H7 (cell line): ENCODE measurements at regions not wholly inside any gene's neighbourhood (a gene's known extent, or its start where the extent isn't known, plus 50 kb on each side); places are given as distances from the start of the nearest gene placed in this dataset.

Source experiments
- DNase-seq: peaks from one replicate; pipeline ENCODE4 v3.0.0; 2012
- H3K27me3 ChIP-seq: 2 replicates; pipeline ENCODE4 v1.6.0; 2011; ENCODE audit warnings: mild to moderate bottlenecking, low read length; ENCODE audit not compliant: control insufficient read depth, insufficient read depth
- H3K36me3 ChIP-seq: replicated peaks from 2 replicates; pipeline ENCODE4 v1.5.1; 2011; ENCODE audit warnings: low read length; ENCODE audit not compliant: control insufficient read depth, insufficient read depth
- H3K4me3 ChIP-seq: 2 replicates; pipeline ENCODE4 v1.5.1; 2011; ENCODE audit warnings: low read depth, mild to moderate bottlenecking, control low read depth, low read length, moderate library complexity; ENCODE audit not compliant: insufficient read depth

DNA sequence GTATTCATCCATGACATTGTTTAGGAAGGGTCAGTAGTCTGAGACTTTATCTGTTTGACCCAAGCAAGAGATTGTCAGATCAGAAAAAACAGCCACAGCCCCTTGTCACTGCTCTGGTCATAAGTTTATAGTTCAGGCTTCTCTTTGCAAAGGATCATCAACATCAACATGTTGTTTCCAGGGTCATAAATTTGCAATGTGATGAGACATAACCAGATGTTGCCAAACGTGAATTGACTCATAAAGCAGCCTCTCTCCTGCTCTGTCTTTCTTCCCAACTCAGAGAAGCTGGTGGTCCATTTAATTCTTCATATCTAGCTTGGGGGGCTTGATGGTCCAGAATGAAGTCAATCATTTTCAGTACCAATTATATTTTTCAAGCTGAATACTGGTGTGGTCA, 507.2 kb upstream of the PBX1 start:
- Histone ChIP-seq H3K36me3 (no peaks in the 10 kb centered on the region), H3K27me3 (no peaks in the 10 kb centered on the region), H3K4me3 (no peak overlapping the region)
- DNase-seq: no peak

DNA sequence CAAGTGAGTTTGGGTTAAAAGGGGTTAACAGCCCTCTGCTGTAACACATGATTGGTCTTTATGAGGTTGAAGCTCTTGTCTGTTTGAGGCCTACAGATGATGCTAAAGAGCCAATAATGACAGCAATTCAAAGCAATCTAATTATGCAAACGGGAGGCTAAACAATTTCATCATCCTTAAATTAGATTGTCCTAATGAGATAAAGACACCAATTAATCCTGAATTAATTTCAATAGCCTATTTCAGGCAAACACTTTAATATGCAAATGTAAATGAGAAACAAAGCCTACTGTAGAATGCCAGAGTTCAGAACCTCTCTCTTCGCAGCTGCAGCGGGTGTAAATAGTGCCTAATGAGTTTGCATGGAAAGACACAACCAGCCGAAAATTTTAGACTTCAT, 504.7 kb upstream of the PBX1 start:
- no peaks in the 10 kb centered on the region for H3K27me3 ChIP-seq
- H3K4me3 ChIP-seq: no peak overlapping the region
- no peak for DNase-seq
- H3K36me3 ChIP-seq: no peaks in the 10 kb centered on the region

DNA sequence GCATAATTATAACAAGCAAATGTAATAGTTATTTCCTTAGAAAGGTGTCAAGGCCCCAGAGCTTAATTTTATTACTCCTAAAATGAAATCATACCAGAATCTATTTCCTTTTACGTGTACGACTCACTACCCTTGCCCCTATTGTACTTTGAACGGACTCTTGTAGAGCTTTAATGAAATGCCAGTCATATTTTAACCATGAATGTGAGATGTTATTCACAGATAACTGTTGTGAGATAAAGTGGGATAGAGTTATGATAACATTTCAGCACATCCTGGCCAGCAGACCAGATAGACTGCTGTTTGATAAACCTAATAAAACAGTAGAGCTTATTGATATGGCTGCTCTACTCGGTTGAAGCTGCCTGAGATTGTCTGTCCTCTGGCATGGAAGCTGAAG, 500.8 kb upstream of the PBX1 start:
- no peaks in the 10 kb centered on the region for H3K36me3 ChIP-seq
- DNase-seq: no peak
- no peaks in the 10 kb centered on the region for H3K27me3 ChIP-seq
- H3K4me3 ChIP-seq: no peak overlapping the region

DNA sequence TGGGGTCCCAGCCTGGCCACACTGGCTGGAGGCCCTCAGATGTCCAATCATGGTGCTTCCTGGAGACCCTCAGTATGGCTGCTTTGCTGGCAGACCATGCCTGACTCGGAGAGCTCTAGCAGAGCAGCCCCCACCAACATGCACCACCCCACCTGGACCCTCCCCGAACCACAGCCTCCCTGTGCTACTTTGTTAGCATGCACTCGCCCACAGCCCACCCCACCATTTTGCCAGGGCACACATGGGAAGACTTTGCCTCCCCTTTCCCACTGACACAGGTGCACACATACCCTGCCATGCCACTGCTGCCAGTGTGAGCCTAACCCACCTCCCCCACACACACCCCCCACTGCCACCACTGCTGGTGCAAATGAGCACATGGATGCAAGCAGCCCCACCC, 497.5 kb upstream of the PBX1 start:
- Histone ChIP-seq H3K27me3 (no peaks in the 10 kb centered on the region), H3K36me3 (no peaks in the 10 kb centered on the region), H3K4me3 (no peak overlapping the region)
- no peak for DNase-seq

DNA sequence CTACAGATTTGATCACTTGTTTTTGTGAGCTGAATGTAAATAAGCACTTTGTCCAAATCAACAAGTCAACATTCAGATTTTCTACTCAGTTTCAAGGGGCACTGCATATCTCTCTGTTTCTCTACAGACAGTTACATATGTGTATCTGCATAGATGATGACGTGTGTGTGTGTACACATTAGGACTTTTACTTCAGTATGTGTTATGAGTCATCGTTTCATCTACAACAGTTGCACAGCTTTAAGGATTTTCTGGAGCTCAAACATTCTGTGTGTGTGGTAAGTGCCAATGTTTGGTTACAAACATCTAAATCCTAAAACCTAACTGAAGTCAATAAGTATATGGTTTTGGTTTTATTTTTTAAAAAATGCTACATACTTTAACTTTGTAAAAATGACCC, 494.5 kb upstream of the PBX1 start:
- Histone ChIP-seq H3K36me3 (no peaks in the 10 kb centered on the region), H3K27me3 (no peaks in the 10 kb centered on the region), H3K4me3 (no peak overlapping the region)
- DNase-seq: no peak

DNA sequence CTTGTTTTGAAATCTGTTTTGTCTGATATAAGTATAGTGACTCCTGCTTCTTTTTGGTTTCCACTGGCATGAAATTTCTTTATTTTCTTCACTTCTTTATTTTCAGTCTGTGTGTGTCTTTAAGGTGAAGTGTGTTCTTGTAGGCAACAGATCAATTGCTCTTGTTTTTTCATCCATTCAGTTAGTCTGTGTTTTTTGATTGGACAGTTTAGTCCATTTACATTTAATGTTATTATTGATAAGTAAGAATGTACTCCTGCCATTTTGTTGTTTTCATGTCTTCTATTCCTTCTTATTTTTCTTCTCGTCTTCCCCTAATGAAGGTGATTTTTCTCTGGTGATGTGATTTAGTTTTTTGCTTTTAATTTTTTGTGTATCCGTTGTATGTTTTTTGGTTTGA, 487.7 kb upstream of the PBX1 start:
- Histone ChIP-seq H3K4me3 (no peak overlapping the region), H3K27me3 (no peaks in the 10 kb centered on the region), H3K36me3 (no peaks in the 10 kb centered on the region)
- DNase-seq: no peak

DNA sequence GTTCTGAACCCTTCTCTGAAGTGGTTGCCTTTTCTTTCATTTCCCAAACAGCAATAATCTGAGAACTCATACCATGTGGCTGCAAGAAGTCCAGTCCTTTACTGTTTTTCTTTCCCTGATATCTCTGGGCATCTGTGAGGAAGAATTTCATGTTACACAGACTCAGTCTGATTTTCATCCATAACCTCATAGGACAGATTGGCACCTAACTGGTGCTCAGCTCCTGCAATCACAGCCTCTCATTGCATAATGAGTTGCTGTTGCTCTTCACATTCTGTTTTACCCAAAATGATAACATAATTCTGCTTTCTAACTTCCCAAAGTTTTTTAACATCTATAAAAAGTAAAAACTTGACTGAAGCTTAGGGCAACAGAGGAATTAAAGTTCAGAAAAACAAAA, 472.2 kb upstream of the PBX1 start:
- no peaks in the 10 kb centered on the region for H3K36me3 ChIP-seq
- no peaks in the 10 kb centered on the region for H3K27me3 ChIP-seq
- no peak overlapping the region for H3K4me3 ChIP-seq
- no peak for DNase-seq

DNA sequence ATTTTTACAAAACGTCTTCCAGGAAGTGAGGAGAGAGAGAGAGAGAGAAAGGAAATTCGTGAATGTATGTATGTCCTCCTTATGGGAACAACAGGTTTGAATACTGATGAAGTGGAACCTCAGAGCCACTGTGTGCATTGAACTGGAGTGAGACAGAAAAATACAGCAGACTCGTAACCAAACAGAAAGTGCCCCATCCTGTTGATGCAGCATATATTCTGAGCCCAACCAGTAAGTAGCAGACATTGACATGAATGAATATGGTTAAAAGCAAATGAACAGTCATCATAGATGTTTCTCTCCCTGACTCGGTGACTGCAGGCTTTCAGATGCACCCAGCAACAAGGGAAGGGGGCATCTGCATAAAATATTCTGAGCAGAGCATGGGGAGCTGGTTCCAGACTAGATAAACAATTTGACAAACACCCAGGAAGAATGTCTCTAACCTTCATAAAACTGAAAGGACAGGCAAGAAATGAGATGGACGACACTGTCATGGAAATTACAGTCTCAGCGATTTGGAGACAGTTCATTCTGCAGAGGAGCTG, 471.0 kb upstream of the PBX1 start:
- no peaks in the 10 kb centered on the region for H3K36me3 ChIP-seq
- no peaks in the 10 kb centered on the region for H3K27me3 ChIP-seq
- no peak overlapping the region for H3K4me3 ChIP-seq
- no peak for DNase-seq

DNA sequence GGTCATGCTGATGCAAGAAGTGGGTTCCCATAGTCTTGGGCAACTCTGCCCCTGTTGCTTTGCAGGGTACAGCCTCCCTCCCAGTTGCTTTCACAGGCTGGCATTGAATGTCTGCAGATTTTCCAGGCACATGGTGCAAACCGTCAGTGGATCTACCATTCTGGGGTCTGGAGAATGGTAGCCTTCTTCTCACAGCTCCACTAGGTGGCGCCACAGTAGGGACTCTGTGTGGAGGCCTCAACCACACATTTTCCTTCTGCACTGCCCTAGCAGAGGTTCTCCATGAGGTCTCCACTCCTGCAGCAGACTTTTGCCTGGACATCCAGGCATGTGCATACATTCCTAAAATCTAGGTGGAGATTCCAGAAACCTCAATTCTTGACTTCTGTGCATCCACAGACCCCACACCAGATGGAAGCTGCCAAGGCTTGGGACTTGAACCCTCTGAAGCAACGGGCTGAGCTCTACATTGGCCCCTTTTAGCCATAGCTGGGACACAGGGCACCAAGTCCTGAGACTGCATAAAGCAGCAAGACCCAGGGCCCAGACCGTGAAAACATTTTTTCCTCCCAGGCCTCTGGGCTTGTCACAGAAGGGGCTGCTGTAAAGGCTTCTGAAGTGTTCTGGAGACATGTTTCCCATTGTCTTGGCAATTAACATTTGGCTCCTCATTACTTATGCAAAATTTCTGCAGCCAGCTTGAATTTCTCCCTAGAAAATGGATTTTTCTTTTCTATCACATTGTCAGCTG, 466.2 kb upstream of the PBX1 start:
- no peaks in the 10 kb centered on the region for H3K36me3 ChIP-seq
- no peaks in the 10 kb centered on the region for H3K27me3 ChIP-seq
- no peak for DNase-seq
- H3K4me3 ChIP-seq: no peak overlapping the region

DNA sequence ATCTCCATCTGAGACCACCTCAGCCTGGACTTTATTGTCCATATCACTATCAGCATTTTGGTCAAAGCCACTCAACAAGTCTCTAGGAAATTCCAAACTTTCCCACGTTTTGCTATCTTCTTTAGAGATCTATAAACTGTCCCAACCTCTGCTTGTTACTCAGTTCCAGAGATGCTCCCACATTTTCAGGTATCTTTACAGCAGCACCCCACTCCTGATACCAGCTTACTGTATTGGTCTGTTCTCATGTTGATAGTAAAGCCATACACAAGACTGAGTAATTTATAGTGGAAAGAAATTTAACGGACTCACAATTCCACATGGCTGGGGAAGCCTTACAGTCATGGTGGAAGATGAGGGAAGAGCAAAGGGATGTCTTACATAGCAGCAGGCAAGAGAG, 465.4 kb upstream of the PBX1 start:
- H3K4me3 ChIP-seq: no peak overlapping the region
- no peaks in the 10 kb centered on the region for H3K36me3 ChIP-seq
- no peak for DNase-seq
- H3K27me3 ChIP-seq: no peaks in the 10 kb centered on the region

DNA sequence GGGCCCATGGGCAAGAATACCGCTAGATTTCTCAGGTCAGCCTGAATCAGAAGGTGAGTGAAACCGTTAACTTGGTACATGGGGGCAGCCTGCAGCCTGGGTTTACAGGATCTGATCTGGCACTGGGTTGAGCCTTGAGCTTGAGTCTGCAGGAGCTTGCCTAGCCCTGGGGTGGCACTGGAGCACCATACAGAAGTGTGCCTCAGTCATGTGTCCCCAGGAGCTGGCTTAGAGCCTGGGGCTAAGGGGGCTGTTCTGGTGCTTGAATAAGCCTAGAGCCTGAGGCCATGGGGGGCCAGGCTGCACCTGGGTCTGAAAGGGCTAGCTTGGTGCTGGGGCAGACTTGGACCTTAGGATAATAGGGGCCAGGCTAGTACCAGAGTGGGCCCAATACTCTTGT, 457.2 kb upstream of the PBX1 start:
- no peaks in the 10 kb centered on the region for H3K36me3 ChIP-seq
- H3K4me3 ChIP-seq: no peak overlapping the region
- no peak for DNase-seq
- no peaks in the 10 kb centered on the region for H3K27me3 ChIP-seq

DNA sequence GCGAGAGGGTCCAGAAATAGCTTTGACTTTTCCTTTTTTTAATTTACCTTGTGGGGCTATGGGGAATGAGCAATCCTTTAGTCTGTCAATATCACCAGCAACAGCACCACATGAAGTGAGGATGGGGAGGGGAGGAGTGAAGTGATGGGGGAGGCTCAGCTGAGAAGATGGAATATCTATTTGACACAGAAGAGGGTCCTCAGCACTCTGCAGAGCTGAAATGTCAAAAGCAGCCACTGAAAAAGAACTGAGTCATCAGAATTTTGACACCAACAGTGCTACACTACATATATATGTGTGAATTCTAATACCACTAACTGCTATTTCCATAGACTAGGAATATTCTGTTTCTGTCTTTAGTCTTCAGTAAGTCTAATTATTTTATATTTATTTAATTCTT, 427.0 kb upstream of the PBX1 start:
- Histone ChIP-seq H3K4me3 (no peak overlapping the region), H3K36me3 (no peaks in the 10 kb centered on the region), H3K27me3 (no peaks in the 10 kb centered on the region)
- no peak for DNase-seq

DNA sequence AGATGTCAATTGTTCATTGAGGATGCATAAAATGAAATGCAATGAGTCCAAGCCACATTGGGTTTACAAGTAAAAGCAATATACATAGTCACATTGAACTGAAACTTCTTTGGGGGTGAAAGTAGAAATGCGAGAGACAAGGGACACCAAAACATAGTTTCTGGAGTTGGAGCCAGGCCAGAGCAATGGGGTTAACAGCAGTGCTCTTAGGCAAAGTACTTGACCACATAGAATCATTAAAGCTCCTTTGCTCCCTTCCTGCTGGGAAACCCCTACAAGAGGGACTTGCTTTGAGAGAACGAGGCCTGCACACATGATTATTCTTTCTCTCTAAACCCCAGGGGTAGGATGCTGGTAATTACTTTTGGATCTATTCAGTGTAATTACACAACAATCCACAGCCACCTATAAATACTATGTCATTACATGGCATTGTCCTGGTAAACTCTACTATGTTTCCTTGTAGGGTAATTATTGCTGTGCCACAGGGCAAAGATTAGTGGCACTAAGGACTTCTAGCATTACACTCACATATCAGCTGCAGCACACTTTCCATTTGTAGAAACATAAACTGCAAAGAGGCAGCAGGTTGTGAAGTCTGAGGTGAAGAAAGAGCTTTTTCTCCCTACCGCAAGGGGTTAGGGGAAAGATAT, 421.6 kb upstream of the PBX1 start:
- no peaks in the 10 kb centered on the region for H3K36me3 ChIP-seq
- DNase-seq: no peak
- no peak overlapping the region for H3K4me3 ChIP-seq
- no peaks in the 10 kb centered on the region for H3K27me3 ChIP-seq

DNA sequence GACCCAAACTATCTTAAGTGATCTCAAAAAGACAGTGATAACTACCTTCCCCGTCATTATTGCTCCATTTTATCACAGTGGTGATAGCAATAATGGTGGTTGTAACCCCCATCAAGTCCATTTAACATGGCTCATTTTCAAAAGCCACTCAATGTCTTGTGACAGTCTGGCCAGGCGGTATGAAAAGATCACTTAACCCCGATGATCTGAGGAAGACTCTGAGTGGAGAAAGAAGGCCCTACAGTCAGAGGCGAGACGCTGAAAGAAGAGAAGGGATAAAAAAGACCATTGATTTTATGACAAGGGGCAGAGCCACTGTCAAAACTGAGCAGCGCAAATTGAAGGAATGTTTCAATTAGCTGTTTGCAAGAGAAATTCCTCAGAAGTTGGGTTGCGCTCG, 417.2 kb upstream of the PBX1 start:
- Histone ChIP-seq H3K36me3 (no peaks in the 10 kb centered on the region), H3K27me3 (no peaks in the 10 kb centered on the region), H3K4me3 (no peak overlapping the region)
- no peak for DNase-seq

DNA sequence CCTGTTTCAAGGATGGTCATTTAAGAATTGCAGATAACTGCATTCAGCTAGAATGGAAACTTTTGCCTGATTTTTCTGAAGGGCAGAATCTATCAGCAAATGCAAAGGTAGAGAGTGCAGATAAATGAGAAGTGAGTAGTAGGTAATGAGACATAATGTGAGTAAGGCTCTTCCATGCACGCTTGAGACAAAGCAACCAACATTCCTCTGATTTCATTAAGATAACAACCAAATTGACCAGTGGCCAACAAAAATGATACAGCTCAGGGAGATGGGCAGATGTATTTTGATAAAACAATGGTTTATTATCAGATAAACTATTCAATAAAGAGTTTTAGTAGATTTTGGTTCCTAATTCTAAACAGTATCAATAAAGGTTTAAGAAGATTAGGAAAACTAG, 404.4 kb upstream of the PBX1 start:
- no peaks in the 10 kb centered on the region for H3K36me3 ChIP-seq
- no peaks in the 10 kb centered on the region for H3K27me3 ChIP-seq
- no peak for DNase-seq
- H3K4me3 ChIP-seq: no peak overlapping the region
